ENCODE measurements at regions not wholly inside any gene's neighbourhood (a gene's known extent, or its start where the extent isn't known, plus 50 kb on each side); places are given as distances from the start of the nearest gene placed in this dataset.

DNA sequence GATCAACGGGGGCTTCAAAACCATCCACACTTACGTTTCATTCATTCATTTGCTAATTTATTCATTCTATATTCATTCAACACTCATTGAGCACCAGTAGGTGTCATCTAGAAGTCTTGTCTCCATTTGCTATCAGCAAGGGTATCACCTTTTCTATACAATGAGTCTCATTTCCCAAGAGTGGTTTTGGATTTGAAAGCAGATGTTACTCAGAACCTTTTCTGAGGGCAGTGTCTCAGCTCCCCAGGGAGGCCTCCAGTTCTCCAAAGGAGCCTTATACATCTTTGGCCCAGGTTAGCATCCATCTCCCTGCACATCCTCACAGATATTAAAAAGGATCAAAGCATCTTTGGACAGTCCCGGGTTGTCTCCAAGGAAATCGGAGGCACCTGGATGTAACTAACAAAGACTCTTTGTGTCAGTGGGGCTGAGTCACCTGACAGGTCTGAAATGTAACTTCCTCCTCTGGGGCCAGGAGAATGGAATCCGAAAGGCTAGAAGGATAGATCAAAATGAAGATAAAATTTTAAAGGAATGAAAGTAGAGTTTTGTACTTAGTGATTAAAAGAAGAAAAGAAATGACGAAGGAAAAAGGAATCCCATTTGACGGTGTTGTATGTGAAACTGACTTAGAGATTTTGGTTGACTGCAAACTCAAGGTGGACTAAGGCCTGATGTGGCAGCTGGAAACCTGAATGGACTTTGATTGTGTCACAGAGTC lies 103.0 kb downstream of the VCPKMT start (continued):
- TF ChIP-seq, protein P1, sequence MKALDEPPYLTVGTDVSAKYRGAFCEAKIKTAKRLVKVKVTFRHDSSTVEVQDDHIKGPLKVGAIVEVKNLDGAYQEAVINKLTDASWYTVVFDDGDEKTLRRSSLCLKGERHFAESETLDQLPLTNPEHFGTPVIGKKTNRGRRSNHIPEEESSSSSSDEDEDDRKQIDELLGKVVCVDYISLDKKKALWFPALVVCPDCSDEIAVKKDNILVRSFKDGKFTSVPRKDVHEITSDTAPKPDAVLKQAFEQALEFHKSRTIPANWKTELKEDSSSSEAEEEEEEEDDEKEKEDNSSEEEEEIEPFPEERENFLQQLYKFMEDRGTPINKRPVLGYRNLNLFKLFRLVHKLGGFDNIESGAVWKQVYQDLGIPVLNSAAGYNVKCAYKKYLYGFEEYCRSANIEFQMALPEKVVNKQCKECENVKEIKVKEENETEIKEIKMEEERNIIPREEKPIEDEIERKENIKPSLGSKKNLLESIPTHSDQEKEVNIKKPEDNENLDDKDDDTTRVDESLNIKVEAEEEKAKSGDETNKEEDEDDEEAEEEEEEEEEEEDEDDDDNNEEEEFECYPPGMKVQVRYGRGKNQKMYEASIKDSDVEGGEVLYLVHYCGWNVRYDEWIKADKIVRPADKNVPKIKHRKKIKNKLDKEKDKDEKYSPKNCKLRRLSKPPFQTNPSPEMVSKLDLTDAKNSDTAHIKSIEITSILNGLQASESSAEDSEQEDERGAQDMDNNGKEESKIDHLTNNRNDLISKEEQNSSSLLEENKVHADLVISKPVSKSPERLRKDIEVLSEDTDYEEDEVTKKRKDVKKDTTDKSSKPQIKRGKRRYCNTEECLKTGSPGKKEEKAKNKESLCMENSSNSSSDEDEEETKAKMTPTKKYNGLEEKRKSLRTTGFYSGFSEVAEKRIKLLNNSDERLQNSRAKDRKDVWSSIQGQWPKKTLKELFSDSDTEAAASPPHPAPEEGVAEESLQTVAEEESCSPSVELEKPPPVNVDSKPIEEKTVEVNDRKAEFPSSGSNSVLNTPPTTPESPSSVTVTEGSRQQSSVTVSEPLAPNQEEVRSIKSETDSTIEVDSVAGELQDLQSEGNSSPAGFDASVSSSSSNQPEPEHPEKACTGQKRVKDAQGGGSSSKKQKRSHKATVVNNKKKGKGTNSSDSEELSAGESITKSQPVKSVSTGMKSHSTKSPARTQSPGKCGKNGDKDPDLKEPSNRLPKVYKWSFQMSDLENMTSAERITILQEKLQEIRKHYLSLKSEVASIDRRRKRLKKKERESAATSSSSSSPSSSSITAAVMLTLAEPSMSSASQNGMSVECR (CRISPR knock-in tag; IDR thresholded peaks at IDR 0.05; ENCODE audit: borderline replicate concordance), result no peak
- no peak for TF ChIP-seq IRF2 (CRISPR knock-in tag; IDR thresholded peaks at IDR 0.05; ENCODE audit: borderline replicate concordance, low read depth)
- TF ChIP-seq, protein P2, sequence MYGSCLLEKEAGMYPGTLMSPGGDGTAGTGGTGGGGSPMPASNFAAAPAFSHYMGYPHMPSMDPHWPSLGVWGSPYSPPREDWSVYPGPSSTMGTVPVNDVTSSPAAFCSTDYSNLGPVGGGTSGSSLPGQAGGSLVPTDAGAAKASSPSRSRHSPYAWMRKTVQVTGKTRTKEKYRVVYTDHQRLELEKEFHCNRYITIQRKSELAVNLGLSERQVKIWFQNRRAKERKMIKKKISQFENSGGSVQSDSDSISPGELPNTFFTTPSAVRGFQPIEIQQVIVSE (CRISPR knock-in tag; IDR thresholded peaks at IDR 0.05; ENCODE audit: borderline replicate concordance), result no peak
- no peak for TF ChIP-seq FOXP1 (CRISPR knock-in tag; IDR thresholded peaks at IDR 0.05; ENCODE audit: borderline replicate concordance)
- TF ChIP-seq ETV6 (CRISPR knock-in tag; IDR thresholded peaks at IDR 0.05), result no peak
- no peak for TF ChIP-seq SMAD4 (CRISPR knock-in tag; IDR thresholded peaks at IDR 0.05)
- TF ChIP-seq, protein P3, sequence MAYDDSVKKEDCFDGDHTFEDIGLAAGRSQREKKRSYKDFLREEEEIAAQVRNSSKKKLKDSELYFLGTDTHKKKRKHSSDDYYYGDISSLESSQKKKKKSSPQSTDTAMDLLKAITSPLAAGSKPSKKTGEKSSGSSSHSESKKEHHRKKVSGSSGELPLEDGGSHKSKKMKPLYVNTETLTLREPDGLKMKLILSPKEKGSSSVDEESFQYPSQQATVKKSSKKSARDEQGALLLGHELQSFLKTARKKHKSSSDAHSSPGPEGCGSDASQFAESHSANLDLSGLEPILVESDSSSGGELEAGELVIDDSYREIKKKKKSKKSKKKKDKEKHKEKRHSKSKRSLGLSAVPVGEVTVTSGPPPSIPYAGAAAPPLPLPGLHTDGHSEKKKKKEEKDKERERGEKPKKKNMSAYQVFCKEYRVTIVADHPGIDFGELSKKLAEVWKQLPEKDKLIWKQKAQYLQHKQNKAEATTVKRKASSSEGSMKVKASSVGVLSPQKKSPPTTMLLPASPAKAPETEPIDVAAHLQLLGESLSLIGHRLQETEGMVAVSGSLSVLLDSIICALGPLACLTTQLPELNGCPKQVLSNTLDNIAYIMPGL (CRISPR knock-in tag; IDR thresholded peaks at IDR 0.05), result no peak
- TF ChIP-seq CREM (CRISPR knock-in tag; IDR thresholded peaks at IDR 0.05), result no peak
- TF ChIP-seq EMX1 (CRISPR knock-in tag; IDR thresholded peaks at IDR 0.05), result no peak
- no peak for TF ChIP-seq ZNF219 (CRISPR knock-in tag; IDR thresholded peaks at IDR 0.05; ENCODE audit: borderline replicate concordance)

DNA sequence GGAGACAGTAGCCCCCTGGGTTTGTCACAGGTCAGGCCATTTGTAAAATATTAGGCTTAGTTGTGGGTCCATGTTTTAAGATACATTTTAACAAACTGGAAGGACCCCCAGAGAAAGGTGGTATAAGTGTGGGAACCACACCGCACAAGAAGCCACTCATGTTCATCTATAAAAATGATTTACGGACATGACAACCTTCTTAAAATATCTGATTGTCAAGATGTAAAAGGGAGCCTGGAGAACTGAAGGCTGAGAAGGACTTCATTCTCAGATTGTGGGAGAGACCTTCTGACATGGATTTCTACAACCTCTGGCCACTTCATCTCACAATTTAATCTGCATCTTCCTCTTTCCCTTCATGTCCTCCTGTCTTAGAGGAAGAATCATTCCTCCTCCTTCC lies 102.4 kb downstream of the VCPKMT start:
- POLR2A ChIA-PET, result no interaction called here
- no peak for TF ChIP-seq RELA (CRISPR knock-in tag; IDR thresholded peaks at IDR 0.05; ENCODE audit: borderline replicate concordance)
- TF ChIP-seq NFYB (CRISPR knock-in tag; conservative IDR thresholded peaks at IDR 0.05; ENCODE audit: low read depth), result no peak
- TF ChIP-seq, protein P4, sequence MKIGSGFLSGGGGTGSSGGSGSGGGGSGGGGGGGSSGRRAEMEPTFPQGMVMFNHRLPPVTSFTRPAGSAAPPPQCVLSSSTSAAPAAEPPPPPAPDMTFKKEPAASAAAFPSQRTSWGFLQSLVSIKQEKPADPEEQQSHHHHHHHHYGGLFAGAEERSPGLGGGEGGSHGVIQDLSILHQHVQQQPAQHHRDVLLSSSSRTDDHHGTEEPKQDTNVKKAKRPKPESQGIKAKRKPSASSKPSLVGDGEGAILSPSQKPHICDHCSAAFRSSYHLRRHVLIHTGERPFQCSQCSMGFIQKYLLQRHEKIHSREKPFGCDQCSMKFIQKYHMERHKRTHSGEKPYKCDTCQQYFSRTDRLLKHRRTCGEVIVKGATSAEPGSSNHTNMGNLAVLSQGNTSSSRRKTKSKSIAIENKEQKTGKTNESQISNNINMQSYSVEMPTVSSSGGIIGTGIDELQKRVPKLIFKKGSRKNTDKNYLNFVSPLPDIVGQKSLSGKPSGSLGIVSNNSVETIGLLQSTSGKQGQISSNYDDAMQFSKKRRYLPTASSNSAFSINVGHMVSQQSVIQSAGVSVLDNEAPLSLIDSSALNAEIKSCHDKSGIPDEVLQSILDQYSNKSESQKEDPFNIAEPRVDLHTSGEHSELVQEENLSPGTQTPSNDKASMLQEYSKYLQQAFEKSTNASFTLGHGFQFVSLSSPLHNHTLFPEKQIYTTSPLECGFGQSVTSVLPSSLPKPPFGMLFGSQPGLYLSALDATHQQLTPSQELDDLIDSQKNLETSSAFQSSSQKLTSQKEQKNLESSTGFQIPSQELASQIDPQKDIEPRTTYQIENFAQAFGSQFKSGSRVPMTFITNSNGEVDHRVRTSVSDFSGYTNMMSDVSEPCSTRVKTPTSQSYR (CRISPR knock-in tag; IDR thresholded peaks at IDR 0.05), result no peak
- no peak for TF ChIP-seq TCF7 (CRISPR knock-in tag; IDR thresholded peaks at IDR 0.05; ENCODE audit: low read depth)
- TF ChIP-seq, protein P5, sequence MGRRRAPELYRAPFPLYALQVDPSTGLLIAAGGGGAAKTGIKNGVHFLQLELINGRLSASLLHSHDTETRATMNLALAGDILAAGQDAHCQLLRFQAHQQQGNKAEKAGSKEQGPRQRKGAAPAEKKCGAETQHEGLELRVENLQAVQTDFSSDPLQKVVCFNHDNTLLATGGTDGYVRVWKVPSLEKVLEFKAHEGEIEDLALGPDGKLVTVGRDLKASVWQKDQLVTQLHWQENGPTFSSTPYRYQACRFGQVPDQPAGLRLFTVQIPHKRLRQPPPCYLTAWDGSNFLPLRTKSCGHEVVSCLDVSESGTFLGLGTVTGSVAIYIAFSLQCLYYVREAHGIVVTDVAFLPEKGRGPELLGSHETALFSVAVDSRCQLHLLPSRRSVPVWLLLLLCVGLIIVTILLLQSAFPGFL (CRISPR knock-in tag; IDR thresholded peaks at IDR 0.05; ENCODE audit: borderline replicate concordance), result no peak
- TF ChIP-seq, protein P6, sequence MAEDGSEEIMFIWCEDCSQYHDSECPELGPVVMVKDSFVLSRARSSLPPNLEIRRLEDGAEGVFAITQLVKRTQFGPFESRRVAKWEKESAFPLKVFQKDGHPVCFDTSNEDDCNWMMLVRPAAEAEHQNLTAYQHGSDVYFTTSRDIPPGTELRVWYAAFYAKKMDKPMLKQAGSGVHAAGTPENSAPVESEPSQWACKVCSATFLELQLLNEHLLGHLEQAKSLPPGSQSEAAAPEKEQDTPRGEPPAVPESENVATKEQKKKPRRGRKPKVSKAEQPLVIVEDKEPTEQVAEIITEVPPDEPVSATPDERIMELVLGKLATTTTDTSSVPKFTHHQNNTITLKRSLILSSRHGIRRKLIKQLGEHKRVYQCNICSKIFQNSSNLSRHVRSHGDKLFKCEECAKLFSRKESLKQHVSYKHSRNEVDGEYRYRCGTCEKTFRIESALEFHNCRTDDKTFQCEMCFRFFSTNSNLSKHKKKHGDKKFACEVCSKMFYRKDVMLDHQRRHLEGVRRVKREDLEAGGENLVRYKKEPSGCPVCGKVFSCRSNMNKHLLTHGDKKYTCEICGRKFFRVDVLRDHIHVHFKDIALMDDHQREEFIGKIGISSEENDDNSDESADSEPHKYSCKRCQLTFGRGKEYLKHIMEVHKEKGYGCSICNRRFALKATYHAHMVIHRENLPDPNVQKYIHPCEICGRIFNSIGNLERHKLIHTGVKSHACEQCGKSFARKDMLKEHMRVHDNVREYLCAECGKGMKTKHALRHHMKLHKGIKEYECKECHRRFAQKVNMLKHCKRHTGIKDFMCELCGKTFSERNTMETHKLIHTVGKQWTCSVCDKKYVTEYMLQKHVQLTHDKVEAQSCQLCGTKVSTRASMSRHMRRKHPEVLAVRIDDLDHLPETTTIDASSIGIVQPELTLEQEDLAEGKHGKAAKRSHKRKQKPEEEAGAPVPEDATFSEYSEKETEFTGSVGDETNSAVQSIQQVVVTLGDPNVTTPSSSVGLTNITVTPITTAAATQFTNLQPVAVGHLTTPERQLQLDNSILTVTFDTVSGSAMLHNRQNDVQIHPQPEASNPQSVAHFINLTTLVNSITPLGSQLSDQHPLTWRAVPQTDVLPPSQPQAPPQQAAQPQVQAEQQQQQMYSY (CRISPR knock-in tag; IDR thresholded peaks at IDR 0.05), result no peak
- TF ChIP-seq, protein P7, sequence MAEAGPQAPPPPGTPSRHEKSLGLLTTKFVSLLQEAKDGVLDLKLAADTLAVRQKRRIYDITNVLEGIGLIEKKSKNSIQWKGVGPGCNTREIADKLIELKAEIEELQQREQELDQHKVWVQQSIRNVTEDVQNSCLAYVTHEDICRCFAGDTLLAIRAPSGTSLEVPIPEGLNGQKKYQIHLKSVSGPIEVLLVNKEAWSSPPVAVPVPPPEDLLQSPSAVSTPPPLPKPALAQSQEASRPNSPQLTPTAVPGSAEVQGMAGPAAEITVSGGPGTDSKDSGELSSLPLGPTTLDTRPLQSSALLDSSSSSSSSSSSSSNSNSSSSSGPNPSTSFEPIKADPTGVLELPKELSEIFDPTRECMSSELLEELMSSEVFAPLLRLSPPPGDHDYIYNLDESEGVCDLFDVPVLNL (CRISPR knock-in tag; IDR thresholded peaks at IDR 0.05; ENCODE audit: borderline replicate concordance, low read depth), result no peak
- TF ChIP-seq, protein P8, sequence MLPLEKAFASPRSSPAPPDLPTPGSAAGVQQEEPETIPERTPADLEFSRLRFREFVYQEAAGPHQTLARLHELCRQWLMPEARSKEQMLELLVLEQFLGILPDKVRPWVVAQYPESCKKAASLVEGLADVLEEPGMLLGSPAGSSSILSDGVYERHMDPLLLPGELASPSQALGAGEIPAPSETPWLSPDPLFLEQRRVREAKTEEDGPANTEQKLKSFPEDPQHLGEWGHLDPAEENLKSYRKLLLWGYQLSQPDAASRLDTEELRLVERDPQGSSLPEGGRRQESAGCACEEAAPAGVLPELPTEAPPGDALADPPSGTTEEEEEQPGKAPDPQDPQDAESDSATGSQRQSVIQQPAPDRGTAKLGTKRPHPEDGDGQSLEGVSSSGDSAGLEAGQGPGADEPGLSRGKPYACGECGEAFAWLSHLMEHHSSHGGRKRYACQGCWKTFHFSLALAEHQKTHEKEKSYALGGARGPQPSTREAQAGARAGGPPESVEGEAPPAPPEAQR (CRISPR knock-in tag; IDR thresholded peaks at IDR 0.05), result no peak

More for the DNA sequence above, 102.4 kb downstream of the VCPKMT start:
- ATAC-seq (no peak), DNase-seq (ENCODE audit: low spot score) (no peak)
- Mint-ChIP-seq H3K27ac (no peak overlapping the region), H3K27me3 (ENCODE audit: low read depth) (no peaks in the 10 kb centered on the region), H3K4me3 (no peak overlapping the region), H3K9me3 (no peaks in the 10 kb centered on the region), H3K36me3 (no peaks in the 10 kb centered on the region), H3K4me1 (peaks cover 10% of the 10 kb centered on the region)
- CTCF ChIA-PET, result no interaction called here
